GM21381 (cell line): ENCODE measurements at regions not wholly inside any gene's neighbourhood (a gene's known extent, or its start where the extent isn't known, plus 50 kb on each side); places are given as distances from the start of the nearest gene placed in this dataset.

ENCODE experiments used
- ATAC-seq: cut with Tn5 transposase; IDR thresholded peaks from one replicate; pipeline ENCODE4 v1.9.1; 2021; ENCODE audit warnings: mild to moderate bottlenecking, moderate library complexity; ENCODE audit not compliant: unreplicated experiment

DNA sequence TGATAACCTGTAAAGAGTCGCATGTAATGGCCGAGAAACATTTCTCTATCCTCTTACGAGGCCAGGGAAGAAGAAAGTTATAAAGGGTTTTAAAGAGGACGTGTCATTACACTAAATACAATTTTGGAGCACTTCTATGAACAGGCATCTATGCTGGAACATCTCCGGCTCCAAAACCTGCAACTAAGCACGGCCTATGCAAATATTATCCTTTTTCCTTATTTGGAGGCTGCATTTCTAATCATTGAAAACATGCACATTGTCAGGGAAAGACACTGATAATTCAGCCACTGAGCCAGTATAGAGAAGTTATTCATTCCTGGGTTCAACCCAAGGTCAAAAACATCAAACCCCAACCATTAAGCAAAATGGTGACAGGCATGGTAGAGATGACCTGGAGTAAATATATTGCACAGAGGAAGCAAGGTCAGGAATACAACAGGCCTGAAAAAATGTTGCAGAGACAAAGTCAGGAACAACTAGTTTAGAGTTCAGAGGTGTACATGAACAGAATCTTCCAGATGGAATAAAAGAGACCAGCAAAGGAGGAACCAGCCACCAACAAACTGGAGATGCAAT is 674.1 kb downstream of the NR2F1-AS1 start:
- ATAC-seq: no peak

DNA sequence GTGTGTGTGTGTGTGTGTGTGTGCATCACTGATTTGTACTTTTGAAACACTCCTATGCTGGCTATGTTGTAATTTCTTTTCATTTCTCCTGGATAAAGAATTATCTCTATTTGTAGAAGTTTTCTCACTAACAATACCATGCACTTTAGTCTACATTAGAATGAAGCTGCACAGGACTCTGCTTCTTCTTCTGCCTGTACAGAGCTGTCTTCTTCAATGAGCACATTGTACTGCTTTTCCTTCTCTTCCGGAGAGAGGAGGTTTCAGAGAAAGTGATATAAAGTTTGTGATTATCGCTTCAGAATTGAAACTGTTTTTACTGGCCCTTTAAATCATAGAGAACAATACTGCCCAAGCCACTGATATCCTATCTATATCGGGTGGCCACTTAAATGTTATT is 677.0 kb downstream of the NR2F1-AS1 start:
- ATAC-seq: no peak

DNA sequence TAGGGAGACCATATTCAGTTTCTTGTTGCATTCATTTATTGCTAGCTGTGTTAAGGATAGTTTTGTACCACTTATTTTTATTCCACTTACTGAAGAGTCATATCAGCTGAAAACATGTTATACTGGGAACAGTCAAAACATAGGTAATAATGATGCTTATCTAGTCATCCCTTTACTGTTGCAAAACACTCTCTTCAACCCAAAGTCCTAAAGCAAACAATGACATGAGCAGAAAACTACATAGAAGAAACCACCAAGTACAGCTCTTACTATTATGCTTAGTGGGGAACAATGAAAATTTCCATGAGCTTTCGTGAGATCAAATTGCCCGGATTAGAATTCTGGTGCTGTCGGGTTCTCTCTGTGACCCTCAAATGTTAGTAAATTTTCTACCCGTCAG is 681.4 kb downstream of the NR2F1-AS1 start:
- ATAC-seq: no peak

- no peak for ATAC-seq
These were observed 684.3 kb downstream of the NR2F1-AS1 start for GRCh38 chr5:92896722-92897121.

DNA sequence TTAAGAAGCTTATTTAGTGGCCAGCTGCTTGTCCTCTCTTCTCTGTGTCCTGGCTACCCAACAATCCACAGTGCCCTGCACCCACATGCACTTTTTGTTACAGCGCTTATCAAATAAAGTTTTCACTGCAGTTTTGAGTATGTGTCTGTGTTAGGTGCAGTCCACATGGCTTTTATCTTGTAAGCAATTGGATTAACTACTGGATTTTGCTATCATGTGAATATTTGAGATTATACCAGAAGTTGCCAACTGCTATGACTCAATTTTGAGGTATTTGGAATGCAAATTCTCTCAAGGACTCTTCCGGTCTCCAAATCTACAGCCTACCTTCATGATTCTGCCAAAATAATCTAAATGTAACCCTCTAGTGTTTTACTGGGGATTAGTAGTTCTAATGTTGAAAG is 690.2 kb downstream of the NR2F1-AS1 start:
- no peak for ATAC-seq

DNA sequence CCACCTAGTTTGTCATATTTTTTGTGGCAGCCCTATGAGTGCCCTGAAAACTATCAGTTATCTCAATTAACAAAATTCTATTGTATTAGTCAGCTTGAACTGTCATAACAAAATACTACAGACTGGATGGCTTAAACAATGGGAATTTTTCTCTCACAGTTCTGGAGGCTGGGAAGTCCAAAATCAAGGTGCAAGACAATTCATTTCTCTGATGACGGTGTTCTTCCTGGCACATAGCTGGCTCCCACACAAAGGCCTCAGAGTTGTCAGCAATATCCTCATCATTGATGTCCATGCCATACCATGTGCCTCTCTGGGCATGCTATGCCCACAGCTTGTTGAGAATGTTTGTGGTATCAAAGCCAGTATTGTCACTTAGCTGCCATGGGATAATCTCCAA is 691.9 kb downstream of the NR2F1-AS1 start:
- no peak for ATAC-seq

GRCh38 chr5:92887254-92887653 is 693.8 kb downstream of the NR2F1-AS1 start:
- no peak for ATAC-seq

DNA sequence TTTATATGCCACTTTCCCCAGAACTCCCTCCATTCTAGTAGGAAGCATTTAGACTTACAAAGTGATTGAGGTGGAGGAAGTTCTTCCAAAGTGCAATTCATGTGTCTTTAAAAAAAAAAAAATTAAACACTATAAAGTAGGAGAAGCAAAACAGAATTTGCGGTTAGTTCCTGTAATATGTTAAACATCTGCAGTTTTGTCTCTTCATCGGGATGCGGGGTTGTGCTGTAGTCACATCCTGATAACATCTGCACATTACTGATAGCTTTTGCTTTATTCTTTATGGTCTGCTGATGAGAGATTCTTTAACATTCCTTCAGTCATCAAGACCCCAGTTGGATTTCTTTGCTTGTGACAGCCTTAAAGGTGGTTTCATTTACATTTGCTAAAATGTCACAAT is 694.3 kb downstream of the NR2F1-AS1 start:
- ATAC-seq: no peak

GRCh38 chr5:92885950-92886349 is 695.1 kb downstream of the NR2F1-AS1 start:
- no peak for ATAC-seq

DNA sequence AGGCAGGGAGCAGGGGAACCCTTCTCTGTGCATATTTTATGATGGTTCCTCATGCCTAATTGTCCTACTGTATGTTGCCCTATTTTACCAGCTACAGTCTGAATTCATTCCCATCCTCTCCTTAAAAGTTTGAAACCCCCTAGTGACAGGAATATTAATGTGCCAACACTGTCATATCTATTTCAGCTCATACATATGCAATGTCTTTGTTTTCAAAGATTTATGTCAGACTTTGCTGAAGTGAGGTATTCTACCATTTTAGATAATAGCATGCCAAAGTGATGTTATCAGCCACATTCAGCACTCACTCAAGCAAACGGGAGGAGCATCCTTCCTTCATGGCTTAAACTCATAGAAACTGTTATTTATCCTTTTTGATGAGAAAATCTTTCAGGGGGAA is 696.5 kb downstream of the NR2F1-AS1 start:
- ATAC-seq: no peak

DNA sequence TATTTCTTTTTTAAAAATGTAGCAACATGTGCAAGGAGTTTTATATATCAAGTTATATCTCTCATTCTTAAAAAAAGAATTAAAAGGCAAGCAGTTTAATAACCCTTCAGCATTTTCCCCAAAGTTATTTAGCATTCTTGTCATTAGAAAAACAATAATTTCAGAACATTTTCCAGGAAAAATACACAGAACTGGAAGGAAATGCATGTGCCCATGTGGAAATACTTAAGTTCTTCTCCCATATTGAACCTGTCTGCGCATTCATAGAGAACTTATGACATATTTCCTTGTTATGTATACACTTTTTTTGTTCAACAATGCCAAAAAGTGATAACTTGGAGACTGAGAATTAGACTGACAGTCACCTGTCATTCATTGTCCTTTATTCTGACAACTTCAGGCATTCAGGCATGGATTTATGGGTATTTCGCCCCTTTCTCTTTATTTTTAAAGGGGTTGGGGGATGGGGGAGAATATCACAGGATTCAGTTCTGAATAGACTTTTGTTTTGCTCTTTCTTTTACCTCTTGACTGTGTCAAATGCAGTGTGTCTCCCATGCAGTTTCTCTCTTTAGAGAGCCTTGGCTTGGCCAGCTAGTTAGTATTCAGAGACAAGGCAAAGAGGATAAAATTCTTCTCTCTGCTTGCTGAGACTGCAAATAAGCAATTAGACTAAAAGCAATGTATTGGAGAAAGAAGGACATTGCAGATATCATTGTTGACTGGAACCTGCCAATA is 701.0 kb downstream of the NR2F1-AS1 start:
- no peak for ATAC-seq

DNA sequence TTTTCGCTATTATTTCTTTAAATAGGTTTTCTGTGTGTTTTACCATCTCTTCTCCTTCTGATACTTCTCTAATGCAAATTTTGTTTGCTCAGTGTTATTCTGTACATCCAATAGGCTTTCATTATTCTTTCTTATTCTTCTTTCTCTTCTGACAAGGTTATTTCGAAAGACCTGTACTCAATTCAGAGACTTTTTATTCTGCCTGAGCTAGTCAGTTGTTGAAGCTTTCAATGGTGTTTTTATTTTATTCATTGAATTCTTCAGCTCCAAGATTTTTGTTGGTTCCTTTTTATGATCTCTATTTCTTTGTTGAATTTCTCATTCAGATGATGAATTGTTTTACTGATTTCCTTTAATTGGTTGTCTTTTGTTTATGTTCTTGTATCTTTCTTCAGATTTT is 706.2 kb downstream of the NR2F1-AS1 start:
- ATAC-seq: no peak

DNA sequence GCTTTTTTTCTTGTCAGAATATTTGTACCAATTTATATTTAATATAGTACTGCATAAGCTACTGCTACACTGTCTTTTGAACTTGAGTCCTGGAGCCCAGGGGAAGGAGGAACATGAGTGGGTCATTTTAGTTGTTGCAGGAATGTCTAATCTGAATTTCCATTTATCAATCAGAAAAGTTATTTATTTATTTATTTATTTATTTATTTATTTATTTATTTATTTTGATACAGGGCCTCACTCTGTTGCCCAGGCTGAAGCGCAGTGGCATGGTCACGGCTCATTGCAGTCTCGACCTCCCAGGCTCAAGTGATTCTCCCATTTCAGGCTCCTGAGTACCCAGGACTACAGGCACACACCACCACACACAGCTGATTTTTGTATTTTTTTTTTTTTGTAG is 712.6 kb downstream of the NR2F1-AS1 start:
- no peak for ATAC-seq

DNA sequence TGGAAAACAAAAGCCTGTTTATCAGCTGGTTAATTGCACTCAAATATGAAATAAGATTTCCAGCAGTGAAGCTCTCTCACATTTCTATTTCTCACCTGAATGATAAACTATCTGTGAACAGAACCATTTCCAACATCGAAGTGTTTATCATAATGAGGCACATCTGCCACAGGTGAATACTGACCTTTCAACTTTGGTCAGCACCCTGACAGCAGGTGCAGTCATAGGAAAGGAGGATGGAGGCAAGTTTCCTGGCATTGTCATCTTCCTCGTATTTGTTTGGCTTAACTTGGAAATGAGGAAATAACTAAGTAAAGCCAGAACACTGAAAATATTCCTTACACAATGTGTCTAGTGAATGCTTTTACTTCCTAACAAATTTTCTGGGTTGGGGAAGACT is 716.4 kb downstream of the NR2F1-AS1 start:
- no peak for ATAC-seq

DNA sequence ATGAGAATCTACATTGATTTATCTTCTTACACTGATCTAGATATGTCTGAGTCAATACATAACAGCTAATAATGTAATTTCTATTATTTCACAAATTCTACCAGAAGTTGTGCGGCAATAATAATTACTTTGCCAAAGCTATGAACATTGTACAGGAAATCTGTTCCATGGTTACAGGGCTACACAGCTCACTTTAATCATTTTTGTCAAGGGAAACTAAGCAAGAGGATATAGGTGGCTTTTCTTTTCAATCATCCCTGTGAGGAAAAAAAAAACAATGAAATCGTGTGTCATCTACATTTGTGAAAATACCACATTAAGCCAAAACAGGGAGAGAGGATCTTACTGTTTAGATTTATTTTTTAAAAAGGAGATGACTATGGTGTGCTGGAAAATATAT is 717.4 kb downstream of the NR2F1-AS1 start:
- ATAC-seq: no peak

DNA sequence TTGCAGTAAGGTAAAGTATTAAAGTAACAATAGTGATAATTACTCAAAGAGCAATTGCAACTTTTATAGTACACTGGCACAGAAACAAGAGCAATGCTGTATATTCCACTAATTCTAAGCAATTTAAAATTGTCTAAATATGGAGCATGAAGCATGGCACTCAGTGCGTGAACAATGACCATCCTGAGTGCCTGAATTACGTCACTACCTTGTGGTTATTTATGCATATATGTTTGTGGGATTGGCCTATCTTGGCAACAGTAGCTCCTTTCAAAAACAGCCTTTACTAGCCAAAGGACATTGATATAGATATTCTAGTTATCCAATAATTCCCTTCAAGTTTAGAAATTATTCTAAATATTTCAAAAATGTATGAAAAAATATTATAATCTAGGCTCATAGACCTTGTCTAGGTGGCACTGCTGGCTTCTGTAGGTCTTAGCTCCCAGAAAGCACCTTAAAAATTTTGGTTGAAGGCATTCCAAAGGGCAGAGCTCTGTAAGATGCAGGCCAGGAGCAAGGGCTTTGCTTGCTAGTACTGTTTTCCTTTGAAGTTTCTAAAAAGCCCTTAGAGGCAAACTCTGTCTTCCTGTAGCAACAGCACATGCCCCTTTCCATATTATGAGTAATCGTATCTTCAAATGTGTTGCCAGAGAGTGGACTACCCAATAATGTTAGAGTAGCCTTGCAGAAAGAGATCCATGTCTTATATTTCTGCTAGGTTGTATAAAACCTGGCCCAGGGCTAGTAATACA is 719.3 kb downstream of the NR2F1-AS1 start:
- ATAC-seq: no peak

DNA sequence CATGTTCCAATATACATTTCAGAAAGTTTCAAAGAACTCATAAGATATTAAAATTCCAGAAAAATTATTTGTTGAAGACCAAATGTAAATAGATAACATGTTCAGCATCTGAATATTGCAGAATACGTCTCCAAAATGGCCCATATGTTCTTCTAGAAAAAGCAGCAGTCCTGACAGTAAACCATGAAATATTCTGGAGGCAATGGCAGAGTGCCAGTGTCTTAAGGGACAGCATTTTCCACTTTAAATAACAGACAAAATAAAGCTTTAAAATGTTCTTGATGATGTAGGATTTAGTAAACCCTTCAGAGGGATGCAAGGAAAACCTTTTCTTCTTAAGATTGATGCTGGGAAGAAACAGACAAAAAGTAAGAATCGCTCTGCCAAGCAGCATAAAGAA is 721.0 kb downstream of the NR2F1-AS1 start:
- ATAC-seq: no peak

DNA sequence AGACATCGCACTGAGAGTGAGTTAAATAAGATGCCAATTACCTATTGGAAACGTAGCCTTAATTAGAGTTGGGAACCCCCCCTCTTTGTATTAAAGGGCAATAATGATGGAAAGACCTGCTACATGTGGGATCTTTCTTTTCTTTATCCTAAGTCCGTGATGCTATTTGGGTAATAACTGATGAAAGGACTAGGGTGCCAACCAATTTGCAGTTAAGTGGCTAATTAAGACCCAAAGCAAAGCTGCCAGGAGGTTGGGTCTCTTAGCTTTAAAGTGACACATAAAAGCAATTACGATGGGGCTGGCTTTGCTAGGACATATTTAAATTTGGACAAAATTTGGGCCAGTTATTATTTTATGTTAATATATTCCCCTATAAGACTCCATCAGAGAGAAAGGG is 728.8 kb downstream of the NR2F1-AS1 start:
- no peak for ATAC-seq

GRCh38 chr5:92850886-92851285 is 730.1 kb downstream of the NR2F1-AS1 start:
- no peak for ATAC-seq

- ATAC-seq: no peak
These were observed 731.3 kb downstream of the NR2F1-AS1 start for GRCh38 chr5:92849756-92850155.

DNA sequence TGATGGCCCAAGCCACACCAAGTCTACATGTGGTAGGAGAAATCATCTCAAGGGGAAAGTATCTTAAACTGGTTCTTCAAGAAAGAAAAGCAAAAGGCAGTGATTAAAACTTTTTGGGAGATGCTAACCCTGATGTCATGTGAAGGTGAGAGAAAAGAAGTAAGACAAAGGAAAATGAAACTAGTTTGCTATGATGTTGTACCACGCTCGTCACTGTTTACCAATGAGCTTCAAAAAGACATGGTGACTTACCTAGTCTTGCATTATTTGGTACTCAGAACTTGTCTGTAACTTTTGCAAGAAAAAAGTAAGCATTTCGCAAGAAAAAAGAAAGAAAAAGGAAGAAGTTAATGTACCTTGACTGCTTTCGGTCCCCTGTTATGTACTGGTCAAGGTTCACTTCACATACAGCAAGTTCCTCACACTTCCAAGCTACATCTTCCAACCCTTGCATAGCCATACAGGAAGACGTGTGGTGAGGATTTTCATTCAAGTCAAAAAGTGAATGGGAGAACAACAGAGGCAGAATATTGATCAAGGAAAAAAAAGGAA is 739.3 kb downstream of the NR2F1-AS1 start:
- no peak for ATAC-seq

DNA sequence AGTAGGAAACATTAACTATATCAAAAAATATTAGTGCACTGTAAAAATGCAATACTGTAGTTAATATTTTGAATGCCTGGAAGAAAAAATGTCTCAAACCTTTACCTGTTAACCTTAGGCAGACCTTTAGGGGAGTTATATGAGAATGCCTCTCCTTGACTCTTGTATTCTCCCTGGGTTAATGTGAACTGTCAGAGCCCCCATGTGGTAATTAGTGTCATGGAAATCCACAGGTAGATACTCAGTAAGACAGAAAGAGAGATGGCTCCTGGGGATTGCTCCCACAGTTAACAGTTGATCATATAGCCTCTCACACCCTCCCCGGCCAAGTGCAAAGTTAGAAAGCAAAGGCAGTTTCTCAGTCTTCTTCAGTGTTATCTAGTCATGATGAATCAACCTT is 742.8 kb downstream of the NR2F1-AS1 start:
- no peak for ATAC-seq
